CD1c-positive myeloid dendritic cell (primary cell): ENCODE measurements at regions not wholly inside any gene's neighbourhood (a gene's known extent, or its start where the extent isn't known, plus 50 kb on each side); places are given as distances from the start of the nearest gene placed in this dataset.

Source experiments
- DNase-seq: peaks from one replicate; pipeline ENCODE4 v3.0.0-alpha.2; 2016; ENCODE audit errors: extremely low spot score

- DNase-seq, result no peak
These were observed 56.6 kb upstream of the SMOC2 start for GRCh38 chr6:168384045-168385036.

DNA sequence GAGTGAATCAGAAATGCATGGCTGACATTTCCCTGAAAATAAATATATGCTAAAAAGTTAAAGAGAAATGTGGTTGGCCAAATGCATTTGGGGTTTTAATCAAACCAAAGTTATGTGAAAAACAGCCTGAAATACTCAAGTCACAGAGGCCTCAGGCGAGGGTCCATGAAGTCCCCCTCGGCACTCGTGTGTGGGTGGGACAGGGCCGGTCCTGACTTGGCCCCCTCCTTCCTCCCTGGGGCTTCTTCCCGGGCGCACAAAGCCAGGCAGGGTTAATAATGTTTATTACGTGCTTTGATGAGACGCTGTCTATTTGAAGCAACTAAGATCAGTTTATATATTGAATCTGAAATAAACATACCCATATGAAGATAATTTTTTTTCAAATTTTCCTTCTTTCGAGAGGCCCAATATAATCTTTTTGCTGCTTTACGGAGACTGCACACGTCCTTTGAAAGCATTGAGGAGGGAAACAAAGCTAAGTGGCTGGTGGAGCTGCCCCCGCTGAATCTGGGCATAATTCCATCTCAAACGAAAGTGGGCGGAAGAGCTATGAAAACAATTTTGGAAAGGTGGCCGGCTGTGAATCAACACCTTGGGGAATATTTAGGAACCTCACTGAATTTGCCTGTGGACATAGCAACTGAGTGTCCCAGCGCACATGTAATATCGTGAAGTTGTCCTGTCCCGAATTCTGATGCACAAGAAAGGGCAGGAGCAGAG, 55.8 kb upstream of the SMOC2 start:
- no peak for DNase-seq

- no peak for DNase-seq
These were observed 54.9 kb upstream of the SMOC2 start for GRCh38 chr6:168385858-168386735.

DNA sequence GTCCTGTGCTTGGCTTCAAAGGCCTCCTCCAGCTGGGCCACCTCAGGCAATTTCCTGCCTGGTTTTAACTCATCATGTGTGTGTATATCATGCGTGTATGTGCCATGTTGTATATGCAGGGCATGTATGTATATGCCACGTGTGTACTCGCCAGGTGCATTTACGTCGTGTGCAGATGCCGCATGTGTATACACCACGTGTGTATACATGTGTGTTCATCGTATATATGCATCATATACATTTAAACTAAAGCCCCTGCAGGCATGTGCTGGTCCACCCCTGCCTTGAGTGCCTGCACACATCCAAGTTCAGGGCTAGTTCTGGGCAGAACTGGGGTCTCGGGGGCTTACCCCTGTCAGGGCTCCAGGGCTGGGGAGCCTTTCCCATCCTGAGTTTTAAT, 54.0 kb upstream of the SMOC2 start:
- no peak for DNase-seq

DNA sequence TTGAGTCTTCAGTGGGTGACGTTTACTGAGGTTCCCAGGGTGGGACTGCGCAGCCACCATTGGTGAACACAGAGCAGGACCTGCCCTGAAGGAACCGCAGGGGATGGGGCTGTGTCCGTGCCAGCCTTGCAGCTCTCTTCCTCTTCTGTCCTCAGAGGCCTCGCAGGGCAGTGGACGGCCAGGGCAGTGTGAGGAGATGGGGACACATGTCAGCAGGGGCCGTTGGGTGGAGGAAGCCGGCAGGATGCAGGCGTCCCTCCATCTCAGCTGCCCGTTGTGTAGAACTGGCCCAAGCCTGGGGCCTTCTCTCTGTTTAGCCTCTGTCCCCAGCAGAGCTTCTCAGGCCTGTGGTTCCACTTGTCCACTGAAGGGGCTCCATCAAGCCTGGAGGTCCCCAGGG, 53.6 kb upstream of the SMOC2 start:
- DNase-seq, result no peak

- no peak for DNase-seq
These were observed 53.1 kb upstream of the SMOC2 start for GRCh38 chr6:168387911-168388310.

DNA sequence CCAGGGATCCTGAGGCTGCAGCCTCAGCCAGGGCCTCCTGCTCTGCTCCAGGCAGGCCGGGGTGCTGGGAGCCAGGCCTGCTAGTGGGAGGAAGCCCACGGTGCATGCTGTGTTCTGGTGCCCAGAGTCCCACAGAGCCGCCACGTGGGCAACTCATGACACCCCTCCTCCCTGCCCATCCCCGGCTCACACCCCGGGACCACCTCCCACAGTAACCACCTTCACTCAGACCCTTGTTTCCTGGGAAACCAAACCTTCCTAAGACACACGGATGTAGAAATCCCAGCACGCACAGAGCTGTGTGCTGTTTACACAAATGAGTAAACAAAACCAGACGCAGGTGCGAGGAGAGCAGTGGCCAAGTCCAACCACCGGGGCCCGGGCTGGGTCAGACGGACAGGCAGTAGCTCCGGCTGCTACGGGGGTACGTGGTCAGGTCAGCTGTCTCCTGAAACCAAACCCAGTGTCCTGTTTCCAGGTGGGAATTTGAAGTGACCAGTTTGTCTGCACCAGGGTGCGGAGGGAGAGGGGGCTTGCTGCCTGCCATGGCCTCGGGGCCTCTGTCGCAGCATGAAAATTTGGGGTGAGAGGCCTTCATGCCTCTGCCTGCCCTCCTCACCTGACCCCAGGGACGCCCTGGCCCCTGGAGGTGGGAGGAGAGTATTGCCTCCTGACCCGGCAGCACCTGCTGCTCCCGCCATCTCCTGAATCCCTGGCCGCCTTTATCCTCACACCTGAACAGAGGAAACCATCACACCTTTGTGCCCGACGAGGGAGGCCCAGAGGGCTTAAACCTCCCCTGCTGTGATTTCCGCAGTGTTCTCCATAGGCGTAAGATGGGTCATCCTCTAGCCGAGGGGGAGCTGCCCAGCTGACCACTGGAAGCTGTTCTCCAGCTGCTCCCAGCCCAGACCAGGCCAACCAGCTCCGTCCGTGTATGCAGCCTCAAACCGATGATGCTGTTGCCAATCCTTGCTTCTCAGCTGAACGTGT, 52.0 kb upstream of the SMOC2 start:
- no peak for DNase-seq

DNA sequence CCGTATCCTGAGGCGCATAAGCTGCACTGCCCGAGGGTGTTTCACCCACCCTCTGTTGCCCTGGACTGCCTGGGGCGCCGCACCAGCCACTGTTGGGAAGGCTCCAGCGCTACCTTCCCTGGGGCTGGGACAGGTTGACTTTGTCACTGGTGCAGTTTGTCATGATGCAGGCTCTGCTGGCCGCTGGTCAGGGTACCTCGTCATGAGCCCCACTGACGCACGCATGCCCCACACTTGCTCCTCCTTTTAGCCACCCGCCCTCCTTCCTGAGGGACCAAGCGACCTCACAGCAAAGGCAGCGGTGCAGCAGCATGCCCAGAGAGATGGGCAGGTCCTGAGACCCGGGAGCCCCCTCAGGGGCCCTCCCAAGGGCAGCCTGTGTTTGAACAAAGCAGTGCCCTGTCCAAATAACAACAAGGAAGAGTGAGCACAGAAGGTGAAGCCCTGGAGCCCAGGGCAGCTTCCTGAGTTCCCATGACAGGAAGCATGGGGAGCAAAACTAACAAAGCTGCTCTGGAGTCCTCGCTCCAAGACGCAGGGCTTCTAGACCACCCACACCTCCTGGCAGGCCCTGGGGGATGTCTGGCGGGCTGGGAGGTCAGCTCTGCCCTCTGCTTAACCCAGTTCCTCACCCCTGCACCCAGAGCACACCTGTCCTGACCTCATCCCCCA, 50.1 kb upstream of the SMOC2 start:
- no peak for DNase-seq
